ENCODE measurements at regions not wholly inside any gene's neighbourhood (a gene's known extent, or its start where the extent isn't known, plus 50 kb on each side); places are given as distances from the start of the nearest gene placed in this dataset.

DNA sequence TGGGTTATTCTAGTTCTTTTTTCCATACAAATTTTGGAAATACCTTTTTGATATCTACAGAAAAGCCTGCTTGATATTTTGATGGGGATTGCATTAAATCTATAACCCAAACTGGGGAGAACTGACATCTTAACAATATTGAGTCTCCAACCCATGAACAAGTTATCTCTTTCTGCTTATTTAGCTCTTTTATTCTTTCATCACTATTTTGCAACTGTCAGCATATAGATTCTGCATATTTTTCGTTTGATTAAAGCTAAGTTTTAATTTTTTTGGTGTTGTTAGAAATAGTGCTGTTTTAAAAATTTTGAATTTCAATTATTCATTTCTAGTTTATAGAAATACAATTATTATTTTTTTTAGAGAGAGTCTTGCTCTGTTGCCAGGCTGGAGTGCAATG is 97.9 kb downstream of the EMX2 start:
- TF ChIP-seq POLR2A (IDR thresholded peaks at IDR 0.05; ENCODE audit: low read depth, low read length) (no peak), POLR2AphosphoS5 (IDR thresholded peaks at IDR 0.05; ENCODE audit: low read depth, low read length) (no peak), TAF1 (IDR thresholded peaks at IDR 0.05; ENCODE audit: borderline replicate concordance, low read depth, low read length) (no peak)
